ENCODE measurements at regions not wholly inside any gene's neighbourhood (a gene's known extent, or its start where the extent isn't known, plus 50 kb on each side); places are given as distances from the start of the nearest gene placed in this dataset.
A peak's percentile ranks its signal among the peaks of the same experiment; 100 is the strongest.

DNA sequence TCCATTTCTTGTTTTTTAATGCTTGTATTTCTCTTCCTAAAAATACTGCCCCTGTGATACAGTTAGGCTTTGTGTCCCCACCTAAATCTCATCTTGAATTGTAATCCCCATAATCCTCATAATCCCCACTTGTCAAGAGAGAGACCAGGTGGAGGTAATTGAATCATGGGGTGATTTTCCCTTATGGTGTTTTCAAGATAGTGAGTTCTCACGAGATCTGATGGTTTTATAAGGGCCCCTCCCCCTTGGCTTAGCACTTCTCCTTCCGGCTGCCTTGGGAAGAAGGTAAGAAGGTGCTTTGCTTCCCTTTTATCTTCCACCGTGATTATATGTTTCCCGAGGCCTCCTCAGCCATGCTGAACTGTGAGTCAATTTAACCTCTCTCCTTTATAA, 227.4 kb downstream of the MAN2A1 start:
- no peak for DNase-seq

DNA sequence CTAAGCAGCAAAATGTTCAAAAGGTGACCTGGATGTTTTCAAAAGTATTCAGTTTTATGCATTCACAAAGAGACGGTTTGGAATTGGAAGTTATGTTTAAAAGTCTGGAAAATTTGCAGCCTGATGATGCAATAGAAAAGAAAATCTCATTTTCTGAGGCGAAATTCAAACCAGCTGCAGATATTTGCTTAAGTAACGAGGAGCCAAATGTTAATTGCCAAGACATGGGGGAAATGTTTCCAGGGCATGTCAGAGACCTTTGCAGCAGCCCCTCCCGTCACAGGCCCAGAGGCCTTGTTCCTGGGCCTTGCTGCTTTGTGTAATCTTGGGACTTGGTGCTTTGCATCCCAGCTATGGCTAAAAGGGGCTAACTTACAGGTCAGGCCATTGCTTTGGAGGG, 228.2 kb downstream of the MAN2A1 start:
- DNase-seq, result no peak

DNA sequence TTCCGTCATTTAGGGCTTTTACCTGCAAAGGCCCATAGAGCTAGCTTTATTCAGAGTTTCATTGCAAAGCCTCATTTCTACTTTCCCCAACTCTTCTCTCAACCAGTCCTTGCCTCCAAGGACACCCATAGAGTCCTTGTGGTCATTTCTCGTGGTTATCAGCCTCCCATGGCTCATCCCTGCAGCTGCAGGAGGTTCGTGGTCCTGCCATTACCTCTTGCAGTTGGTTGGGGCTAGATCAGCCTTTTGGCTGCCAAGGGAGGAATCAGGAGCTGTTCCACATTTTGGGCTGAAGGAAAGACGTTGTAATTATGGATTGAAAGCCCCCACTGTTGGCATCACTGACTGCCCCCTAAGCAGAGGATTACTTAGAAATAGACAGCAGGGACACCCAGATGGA, 231.0 kb downstream of the MAN2A1 start:
- DNase-seq, result no peak

DNA sequence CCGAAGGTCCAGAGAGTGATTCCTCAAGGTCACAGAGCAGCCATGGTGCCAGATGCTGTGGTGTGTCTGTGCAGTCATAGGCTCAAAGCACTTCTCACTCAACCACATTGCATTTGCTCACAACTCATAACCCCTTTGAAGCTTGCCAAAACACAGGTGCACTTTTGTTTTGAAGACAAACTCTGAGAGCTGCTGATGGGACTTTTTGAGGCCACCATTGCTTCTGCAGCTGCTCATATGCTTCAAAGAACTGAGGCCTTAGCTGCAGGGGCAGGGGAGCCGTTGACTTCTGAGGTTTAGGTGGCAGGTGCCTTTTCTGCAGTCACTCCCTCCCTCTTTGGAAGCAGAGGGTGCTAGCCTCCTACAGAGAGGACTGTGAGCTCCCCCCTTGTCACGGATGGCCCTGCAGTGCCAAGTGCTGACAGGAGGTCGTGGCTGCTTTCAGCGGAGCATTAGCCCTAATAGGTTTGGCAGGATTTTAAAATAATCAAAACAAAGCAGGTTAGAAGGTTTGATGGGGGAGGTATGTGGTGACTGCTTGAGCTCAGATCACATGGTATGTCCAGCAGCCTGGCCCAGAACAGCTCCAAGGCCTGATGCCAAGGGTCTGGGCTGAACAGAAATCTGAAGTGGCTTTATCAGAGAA, 232.1 kb downstream of the MAN2A1 start:
- DNase-seq, result peak; percentile 5

DNA sequence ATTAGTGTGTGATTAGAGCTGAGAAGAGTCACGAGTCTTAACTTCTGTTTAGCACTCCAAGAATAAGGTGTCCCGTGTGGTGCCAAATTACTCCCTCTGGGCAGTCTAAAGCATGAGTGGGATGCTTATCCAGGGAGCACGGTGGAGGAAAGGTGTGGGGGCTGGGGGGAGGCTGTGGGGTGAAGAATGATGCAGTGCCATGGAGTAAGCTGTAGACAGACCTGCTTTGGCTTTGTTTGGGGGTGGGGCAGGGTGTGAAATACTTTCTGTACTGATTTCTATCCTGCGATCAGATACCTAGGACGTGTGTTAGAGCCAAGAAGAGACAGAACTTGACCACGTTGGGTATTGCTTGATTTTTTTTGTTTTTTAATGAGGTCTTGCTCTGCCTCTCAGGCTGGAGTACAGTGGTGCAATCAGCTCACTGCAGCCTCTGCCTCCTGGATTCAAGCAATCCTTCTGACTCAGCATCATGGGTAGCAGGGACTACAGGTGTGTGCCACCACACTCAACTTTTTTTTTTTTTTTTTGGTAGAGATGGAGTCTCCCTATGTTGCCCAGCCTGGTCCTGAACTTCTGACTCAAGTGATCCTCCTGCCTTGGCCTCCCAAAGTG, 232.8 kb downstream of the MAN2A1 start:
- DNase-seq, result no peak

DNA sequence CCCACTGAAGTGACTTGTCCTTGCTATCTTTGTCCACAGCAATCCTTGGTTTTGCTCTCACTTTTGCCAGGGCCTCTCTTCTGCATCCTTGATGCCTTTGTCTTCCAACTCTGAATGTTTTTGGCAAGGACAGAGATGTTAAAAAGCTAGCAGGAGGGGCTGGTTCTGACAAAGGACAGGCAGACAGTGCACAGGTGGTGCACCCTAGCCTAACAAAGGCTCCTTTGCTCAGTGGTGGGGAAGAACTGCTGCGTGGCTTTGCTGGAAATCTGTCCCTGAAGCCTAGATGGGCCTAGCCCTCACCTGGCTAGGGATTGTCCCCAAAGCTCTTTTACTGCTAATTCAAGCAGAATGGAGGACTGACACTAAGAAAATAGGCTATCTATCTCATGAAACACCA, 233.5 kb downstream of the MAN2A1 start:
- DNase-seq, result no peak

DNA sequence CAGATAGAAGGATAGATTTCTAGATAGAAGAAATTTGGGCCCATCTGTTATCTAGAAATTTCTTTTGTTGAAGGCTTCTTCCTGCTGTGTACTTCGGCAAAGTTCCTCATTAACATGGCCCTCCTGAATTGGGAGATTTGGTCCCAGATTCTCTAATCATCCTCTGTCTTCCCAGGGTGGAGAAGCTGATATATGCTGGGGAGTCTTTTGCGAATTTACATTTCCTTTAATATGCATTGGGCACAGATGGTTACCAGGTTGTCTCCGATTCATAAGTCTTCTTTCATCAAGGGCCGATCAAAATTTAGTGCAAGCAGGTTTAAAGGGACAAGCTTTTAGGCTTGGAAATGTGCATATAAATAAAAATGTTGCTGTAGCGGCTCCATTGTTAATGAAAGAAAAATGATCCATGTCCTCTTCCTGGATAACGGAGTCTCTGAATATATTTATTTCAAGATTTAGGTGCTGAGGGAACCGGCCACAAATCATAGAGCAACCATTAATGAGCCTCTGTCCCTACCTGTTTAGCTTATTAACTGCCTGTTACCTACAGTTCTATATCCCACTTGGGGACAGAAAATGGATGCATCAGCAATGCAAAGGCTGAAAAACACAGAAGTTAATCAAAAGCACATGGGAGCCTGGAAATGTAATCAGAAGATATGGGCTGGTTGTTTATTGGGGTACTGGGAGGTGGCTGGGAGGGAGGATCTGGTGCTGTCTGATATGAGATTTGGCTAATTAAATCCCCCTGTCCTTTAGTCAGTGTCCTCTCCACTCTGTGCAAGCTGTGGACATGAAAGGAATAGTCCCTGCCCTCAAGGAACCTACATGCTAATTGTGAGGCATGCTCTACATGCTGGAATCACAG, 234.7 kb downstream of the MAN2A1 start:
- no peak for DNase-seq

DNA sequence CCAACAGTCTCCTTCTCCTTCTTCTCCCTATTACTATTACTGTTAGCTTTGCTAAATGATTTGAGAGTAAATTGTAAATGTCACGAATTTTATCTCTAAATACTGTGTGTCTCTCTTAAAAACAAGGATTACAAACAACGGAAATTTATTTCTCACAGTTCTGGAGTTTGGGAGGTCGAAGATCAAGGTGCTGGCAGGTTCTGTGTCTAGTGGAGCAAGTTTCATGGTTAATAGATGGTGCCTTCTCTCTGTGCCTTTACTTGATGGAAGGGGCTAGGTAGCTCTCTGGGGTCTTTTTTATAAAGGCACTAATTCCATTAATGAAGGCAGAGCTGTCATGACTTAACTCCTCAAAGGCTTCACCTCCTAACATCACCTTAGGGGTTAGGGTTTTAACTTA, 237.9 kb downstream of the MAN2A1 start:
- DNase-seq, result no peak

DNA sequence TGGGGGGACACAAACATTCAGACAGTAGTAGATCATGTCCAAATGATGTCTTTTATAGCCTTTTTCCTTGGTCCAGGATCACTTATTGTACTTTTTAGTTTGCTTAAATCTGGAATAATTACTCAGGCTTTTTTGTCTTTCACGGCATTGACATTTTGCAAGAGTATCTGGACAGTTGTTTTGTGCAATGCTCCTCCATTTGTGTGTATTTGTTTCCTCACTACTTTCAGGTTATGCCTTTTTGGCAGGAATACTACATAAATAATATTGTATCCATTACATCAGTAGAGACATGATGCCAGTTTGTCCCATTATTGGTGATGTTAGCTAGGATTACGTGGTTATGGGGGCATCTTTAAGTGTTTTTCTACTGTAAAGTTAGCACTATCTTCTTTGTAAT, 238.3 kb downstream of the MAN2A1 start:
- no peak for DNase-seq

DNA sequence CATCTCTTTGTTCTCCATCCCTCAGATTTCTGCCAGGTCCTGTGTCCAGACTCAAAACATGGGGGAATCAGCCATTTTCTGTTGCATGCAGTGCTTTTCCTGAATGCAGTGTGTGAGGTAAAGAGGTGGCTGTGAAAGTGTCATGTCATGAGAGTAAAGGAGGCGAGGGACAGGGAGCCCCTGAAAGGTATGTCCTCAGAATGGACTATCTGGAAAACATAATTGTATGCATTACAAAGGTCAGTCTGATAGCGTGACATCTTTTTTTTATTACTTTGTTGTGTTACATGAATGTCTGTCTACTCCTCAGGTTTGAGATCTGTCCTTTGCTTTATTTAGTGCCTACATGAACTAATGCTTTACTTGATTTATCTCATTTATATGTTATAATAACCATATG, 239.1 kb downstream of the MAN2A1 start:
- no peak for DNase-seq

DNA sequence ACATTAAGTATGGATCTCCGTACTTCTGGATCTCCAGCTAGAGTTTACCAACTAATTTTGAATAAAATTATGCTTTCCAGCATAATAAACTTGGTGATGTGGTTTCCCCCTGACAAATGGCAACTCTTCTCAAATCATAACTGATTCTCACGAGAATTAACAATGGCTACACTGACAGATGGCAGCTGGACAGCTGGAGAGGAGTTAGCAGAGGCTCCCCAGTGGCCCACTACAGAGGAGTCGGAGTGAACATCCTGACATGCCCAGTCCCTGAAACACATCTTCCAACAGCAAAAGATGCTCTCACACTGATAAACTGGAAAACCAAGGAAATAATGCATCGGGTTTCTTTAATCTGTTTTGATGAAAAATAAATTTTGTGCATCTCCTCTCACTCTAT, 239.6 kb downstream of the MAN2A1 start:
- DNase-seq, result no peak

DNA sequence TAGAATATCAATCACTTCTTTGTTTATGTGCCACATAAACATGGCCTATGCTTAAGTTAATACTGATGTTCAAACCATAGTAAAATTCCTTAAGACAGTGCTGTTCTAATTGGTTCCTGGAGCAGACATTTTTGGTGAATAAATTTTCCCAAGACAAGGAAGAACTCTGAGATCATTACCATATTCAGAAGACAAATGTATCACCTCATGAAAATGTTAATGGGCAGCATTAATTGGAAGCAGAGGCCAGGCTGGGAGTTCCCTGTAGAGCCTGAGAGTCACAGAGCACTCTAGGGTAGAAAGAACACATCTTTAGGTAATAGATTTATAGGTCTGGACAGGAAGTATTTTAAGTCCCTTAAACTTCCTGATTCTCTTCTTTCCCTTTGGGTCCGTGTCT, 240.2 kb downstream of the MAN2A1 start:
- DNase-seq, result no peak

DNA sequence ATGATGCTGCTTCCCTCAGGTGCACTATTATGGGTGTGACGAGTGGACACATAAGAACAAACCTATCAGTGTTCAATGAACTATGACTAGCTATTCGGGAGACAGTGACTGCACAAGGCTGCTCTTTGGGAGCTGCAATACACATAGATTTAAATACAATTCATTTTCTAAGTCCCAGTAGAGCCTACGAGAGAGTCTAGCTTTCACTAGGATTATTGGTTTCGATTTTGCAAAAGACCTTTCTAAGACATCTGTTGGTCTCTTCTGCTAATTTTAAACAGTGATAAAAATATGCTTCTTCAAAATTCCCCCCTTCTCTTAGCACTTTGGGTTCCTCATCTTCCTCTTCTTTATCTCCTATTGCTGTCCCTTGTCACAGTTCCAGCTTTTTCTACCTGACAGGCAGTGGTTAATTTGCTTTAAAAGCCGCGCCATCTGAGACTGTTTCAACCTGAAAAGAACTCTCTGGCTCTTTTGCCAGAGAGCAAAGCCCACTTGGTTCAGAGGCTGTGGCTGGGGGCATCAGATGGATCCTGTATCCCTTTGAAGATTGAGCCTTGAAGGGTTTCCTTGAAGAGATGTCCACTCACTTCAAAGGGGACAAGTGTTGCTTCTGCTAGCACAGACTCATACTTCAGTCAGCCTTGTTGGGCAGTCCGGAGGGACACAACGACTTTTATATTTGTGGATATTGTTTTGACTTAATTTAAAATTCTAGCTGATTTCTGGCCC, 241.5 kb downstream of the MAN2A1 start:
- no peak for DNase-seq

DNA sequence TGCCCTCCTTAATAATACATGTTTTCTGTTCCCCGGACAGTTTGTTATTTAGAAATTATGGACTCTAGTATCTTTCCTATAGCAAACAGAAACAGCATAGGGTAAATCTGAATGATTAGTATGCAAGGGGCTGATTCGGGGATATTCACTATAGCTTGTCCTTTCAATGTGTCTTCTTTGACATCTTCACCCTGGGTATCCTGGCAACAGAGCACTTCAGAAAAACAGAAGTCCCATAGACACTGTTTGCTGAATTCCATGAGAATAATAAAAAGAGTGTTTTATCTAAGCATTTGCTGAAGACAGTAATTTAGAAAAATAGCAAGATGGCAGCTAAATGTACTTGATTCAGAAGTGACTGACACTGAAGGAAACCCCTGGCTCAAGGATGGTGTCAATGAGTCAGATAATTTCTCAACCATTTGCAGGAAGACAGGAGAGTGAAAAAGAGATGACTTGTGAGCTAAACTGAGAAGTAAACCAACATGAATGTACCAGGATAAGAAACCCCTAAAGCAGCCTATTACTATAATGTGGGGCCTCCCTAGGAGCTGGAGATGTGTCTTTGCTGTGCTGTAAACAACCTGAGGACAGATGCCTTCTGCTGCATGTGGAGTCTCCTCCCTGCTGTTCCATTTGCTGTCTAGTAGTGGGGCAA, 246.2 kb downstream of the MAN2A1 start:
- DNase-seq, result no peak

DNA sequence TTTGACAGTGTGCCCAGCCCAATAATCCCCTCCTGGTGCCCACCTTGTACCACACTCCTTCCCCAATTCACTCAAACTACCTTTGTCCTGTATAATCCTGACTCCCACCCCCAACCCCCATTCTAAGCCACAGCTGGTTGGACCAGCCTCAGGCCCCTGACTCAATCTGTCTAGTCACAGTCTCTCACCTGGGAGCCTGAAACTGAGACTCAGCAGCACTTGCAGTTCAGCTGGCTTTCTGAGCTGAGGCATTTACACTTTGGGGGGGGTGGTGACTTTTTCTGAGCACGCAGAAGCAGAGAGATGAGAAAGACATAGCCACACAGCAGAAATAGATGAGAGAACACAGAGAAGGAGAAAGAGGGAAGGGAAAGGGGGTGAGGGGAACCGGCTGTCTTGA, 247.3 kb downstream of the MAN2A1 start:
- DNase-seq, result no peak

DNA sequence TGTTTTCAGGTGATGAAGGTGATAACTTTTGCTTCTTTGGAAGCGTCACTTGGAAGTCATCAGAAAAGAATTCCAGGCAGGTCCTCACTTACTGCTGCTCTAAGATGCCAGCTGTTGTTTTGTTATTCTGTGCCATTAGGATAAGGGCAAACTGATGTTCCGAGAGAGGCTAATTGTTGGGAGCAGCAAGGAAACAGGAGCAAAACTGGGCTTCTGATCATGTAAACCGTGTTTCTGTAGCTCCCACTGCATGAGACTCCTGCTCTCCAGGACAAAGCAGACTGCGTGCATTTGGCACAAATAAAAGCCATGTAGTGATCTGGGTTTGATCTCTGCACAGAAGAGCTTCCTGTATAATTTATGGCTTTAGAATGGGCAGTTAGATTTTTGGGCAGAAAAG, 248.2 kb downstream of the MAN2A1 start:
- DNase-seq, result no peak

DNA sequence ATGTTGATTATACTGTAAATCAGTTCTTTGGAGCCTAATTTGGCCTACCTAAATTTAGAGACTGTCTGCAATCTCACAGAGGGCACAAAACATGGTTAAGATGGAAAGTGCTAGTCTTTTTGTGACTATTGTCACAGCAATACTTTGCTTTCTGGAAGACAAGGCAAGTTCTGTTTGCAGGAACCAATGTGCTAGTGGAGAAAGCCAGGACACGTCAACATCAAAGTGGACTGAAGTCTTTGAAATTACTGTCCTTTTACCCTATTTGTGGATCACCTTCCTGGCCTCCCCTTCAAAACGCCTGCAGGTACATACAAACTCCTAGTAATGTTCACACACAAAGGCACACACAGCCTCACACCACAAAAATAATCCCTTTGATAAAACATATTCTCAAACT, 248.7 kb downstream of the MAN2A1 start:
- DNase-seq, result no peak

DNA sequence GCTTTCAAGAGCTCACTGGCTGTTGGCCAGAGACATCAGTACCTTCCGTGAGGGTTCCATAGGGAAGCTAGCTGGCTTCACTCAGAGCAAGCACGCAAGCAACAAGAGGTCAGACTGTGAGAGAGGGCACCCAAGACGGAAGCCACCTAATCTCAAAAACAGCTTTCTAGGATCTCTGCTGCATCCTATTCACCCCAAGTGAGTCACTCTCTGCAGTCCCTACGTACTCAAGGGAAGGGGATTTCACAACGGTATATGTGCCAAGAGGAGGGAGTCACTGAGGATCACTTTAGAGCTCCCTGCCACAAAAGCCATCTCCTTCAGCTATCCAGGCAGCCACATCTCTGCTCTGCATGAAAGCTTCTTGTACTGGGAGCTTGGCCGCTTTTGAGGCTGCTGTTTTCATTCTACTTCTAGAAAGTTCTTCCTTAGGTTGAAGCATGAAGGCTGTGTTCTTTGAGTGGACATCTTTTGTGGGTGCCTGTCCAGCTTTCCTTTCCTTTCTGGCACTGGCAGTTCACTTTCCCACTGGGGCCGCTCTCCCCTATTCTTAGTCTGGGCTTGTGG, 249.5 kb downstream of the MAN2A1 start:
- DNase-seq, result no peak

DNA sequence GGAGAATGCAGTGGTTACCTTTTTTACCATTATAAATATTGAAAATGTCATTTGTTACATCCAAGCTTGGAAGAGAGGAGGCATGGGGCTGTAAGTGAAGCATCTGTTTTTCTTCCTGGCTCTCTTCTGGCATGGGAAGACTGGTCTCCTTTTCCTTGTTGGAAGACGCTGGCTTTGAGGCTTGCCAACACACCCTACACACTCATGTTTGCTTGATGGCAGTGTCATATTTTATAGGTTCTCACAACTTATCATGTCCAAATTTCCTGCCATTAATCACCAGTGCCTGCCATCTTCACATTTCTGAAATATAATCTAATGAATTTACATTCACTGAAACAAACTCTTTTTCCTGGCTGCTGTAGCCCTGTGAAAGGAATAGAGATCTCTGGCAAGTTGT, 252.9 kb downstream of the MAN2A1 start:
- DNase-seq, result peak; percentile 75

DNA sequence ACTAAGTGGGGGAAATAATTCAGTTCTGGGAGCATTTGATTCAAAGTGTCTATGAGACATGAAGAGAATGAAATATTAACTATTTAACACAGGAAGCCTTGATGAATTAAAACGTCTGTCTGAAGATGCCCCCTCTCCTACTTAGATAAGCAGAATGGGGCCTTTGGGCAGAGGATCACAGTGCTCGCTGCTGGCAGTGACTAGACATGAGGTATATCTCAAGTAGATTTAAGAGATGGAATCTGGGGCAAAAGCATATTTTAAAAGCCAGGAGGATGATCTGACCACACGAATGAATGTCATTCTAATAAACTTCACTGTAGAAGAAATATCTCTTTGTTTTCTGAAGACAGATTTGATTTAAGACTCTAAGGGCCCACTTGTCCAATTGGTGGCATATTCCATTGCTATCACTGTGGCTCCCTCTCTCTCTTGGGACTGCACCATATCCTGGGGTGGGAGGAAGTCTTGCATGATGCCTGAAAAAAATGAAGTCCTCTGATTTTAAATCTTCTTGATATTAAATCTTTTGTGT, 254.0 kb downstream of the MAN2A1 start:
- DNase-seq, result no peak

DNA sequence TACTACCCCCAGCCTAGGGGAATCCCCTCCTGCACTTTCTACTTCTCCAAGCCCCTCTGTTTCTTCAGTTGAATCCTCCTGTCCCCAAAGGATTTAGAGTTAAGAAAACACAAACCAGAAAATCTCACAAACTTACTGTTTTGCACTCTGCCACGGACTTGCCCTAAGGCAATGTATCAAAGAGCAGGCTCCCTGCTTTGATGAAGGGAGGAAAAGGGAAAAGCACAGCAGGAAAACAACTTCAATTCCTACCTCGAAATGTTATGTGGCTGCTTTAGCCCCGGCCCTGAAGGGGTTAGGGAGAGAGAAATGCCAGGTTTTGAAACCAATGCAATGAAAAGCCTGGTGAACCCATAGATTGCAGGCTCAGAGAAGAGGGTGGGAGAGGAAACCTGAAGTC, 254.7 kb downstream of the MAN2A1 start:
- no peak for DNase-seq

DNA sequence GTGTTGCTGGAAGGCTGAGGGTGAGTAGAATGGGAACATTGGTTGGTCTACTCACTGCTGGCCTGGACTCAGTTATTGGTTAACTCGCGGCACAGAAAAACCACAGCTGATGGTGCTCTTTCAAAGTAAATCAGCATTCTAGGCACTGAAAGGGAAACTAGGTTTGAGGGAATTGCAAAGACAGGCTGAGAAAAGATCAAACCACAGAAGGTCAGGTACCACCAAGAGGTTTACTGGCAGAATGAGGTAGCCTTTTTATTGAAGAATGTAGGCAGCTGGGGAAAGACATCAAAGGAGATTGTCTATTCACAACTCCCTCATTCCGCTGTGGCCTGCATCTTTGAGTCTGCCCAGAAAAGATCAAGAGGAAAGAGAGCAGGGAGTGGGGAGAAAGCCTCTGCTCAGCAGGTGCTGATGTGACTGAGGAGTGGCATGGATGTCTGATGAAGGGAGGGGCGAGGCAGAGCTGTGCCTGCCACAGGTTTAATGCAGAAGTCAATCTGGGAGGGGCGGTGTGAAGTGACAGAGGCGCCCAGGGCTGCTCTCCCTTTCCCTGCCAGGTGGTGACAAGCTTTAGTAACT, 255.5 kb downstream of the MAN2A1 start:
- no peak for DNase-seq
